ENCODE measurements at regions not wholly inside any gene's neighbourhood (a gene's known extent, or its start where the extent isn't known, plus 50 kb on each side); places are given as distances from the start of the nearest gene placed in this dataset.

GRCh38 chr13:58611117-58611516 lies 979.6 kb downstream of the PCDH17 start:
- no peak overlapping the region for H3K4me3 ChIP-seq (replicated peaks; ENCODE audit: low read depth, low read length)
- no peak for TF ChIP-seq CTCF (IDR thresholded peaks at IDR 0.05; ENCODE audit: low read depth, low read length, missing control alignments)
- no peak for DNase-seq (ENCODE audit: extremely low read depth, low read depth)

GRCh38 chr13:58617880-58618665 lies 986.5 kb downstream of the PCDH17 start:
- TF ChIP-seq CTCF (IDR thresholded peaks at IDR 0.05; ENCODE audit: low read depth, low read length, missing control alignments) = no peak
- DNase-seq (ENCODE audit: extremely low read depth, low read depth) = no peak
- no peak overlapping the region for H3K4me3 ChIP-seq (replicated peaks; ENCODE audit: low read depth, low read length)

GRCh38 chr13:58619396-58620113 lies 988.0 kb downstream of the PCDH17 start:
- TF ChIP-seq CTCF (IDR thresholded peaks at IDR 0.05; ENCODE audit: low read depth, low read length, missing control alignments) = no peak
- DNase-seq (ENCODE audit: extremely low read depth, low read depth) = no peak
- H3K4me3 ChIP-seq (replicated peaks; ENCODE audit: low read depth, low read length) = no peak overlapping the region

GRCh38 chr13:58620176-58620575 lies 988.6 kb downstream of the PCDH17 start:
- no peak for DNase-seq (ENCODE audit: extremely low read depth, low read depth)
- no peak overlapping the region for H3K4me3 ChIP-seq (replicated peaks; ENCODE audit: low read depth, low read length)
- no peak for TF ChIP-seq CTCF (IDR thresholded peaks at IDR 0.05; ENCODE audit: low read depth, low read length, missing control alignments)

GRCh38 chr13:58625703-58626389 lies 994.3 kb downstream of the PCDH17 start:
- no peak for TF ChIP-seq CTCF (IDR thresholded peaks at IDR 0.05; ENCODE audit: low read depth, low read length, missing control alignments)
- no peak for DNase-seq (ENCODE audit: extremely low read depth, low read depth)
- no peak overlapping the region for H3K4me3 ChIP-seq (replicated peaks; ENCODE audit: low read depth, low read length)

- no peak for TF ChIP-seq CTCF (IDR thresholded peaks at IDR 0.05; ENCODE audit: low read depth, low read length, missing control alignments)
- no peak overlapping the region for H3K4me3 ChIP-seq (replicated peaks; ENCODE audit: low read depth, low read length)
- DNase-seq (ENCODE audit: extremely low read depth, low read depth) = no peak
Observed at GRCh38 chr13:58630794-58631193, 999.2 kb downstream of the PCDH17 start.
